SK-N-SH treated with all-trans-retinoic acid at 6 μM for 48 hours (cell line): ENCODE measurements at regions not wholly inside any gene's neighbourhood (a gene's known extent, or its start where the extent isn't known, plus 50 kb on each side); places are given as distances from the start of the nearest gene placed in this dataset.

Source experiments
- ARNTL ChIP-seq: fragments of 450-650 bp; formaldehyde crosslinking; IDR thresholded peaks from 2 replicates; pipeline ENCODE4 v1.5.0; 2020; ENCODE audit warnings: low read depth, mild to moderate bottlenecking, moderate library complexity, borderline replicate concordance
- BACH2 ChIP-seq: fragments of 250-450 bp; sonication (Bioruptor Pico); IDR thresholded peaks from 2 replicates; pipeline ENCODE4 v1.9.0; 2021; ENCODE audit warnings: mild to moderate bottlenecking, borderline replicate concordance
- CREB5 ChIP-seq: fragments of 250-450 bp; sonication (Bioruptor Pico); IDR thresholded peaks from 2 replicates; pipeline ENCODE4 v1.5.1; 2020; ENCODE audit warnings: low read depth, mild to moderate bottlenecking, moderate library complexity
- OSR1 ChIP-seq: fragments of 250-450 bp; sonication (Bioruptor Pico); IDR thresholded peaks from 2 replicates; pipeline ENCODE4 v1.8.0; 2022; ENCODE audit warnings: moderate library complexity, mild to moderate bottlenecking, inconsistent platforms
- PPARA ChIP-seq: fragments of 250-450 bp; sonication (Bioruptor Pico); IDR thresholded peaks from 2 replicates; pipeline ENCODE4 v1.5.0; 2020; ENCODE audit warnings: mild to moderate bottlenecking, borderline replicate concordance
- TCF4 ChIP-seq: fragments of 250-450 bp; sonication (Bioruptor Pico); IDR thresholded peaks from 2 replicates; pipeline ENCODE4 v1.8.0; 2021; ENCODE audit warnings: mild to moderate bottlenecking, moderate library complexity, borderline replicate concordance
- ZFP30 ChIP-seq: fragments of 450-650 bp; formaldehyde crosslinking; IDR thresholded peaks from 2 replicates; pipeline ENCODE4 v1.5.0; 2022; ENCODE audit warnings: mild to moderate bottlenecking, moderate library complexity
- TF ChIP-seq, protein P1 (sequence below): fragments of 250-450 bp; sonication (Bioruptor Pico); IDR thresholded peaks from 2 replicates; pipeline ENCODE4 v1.8.0; 2020; ENCODE audit warnings: mild to moderate bottlenecking, moderate library complexity, borderline replicate concordance

GRCh38 chr12:105600911-105601545 is 270.5 kb downstream of the C12orf75 start:
- no peak for TF ChIP-seq ARNTL (CRISPR knock-in tag)
- TF ChIP-seq CREB5 (CRISPR knock-in tag), result no peak
- TF ChIP-seq ZFP30 (CRISPR knock-in tag), result no peak
- TF ChIP-seq OSR1, result no peak
- TF ChIP-seq BACH2 (CRISPR knock-in tag), result no peak
- no peak for TF ChIP-seq PPARA (CRISPR knock-in tag)
- no peak for TF ChIP-seq TCF4 (CRISPR knock-in tag)
- TF ChIP-seq, protein P1, sequence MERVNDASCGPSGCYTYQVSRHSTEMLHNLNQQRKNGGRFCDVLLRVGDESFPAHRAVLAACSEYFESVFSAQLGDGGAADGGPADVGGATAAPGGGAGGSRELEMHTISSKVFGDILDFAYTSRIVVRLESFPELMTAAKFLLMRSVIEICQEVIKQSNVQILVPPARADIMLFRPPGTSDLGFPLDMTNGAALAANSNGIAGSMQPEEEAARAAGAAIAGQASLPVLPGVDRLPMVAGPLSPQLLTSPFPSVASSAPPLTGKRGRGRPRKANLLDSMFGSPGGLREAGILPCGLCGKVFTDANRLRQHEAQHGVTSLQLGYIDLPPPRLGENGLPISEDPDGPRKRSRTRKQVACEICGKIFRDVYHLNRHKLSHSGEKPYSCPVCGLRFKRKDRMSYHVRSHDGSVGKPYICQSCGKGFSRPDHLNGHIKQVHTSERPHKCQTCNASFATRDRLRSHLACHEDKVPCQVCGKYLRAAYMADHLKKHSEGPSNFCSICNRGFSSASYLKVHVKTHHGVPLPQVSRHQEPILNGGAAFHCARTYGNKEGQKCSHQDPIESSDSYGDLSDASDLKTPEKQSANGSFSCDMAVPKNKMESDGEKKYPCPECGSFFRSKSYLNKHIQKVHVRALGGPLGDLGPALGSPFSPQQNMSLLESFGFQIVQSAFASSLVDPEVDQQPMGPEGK, result no peak
